HG03159 (cell line): ENCODE measurements at regions not wholly inside any gene's neighbourhood (a gene's known extent, or its start where the extent isn't known, plus 50 kb on each side); places are given as distances from the start of the nearest gene placed in this dataset.

Experiments used
- ATAC-seq: cut with Tn5 transposase; IDR thresholded peaks from one replicate; pipeline ENCODE4 v1.9.1; 2021; ENCODE audit warnings: mild to moderate bottlenecking, moderate library complexity; ENCODE audit not compliant: unreplicated experiment

DNA sequence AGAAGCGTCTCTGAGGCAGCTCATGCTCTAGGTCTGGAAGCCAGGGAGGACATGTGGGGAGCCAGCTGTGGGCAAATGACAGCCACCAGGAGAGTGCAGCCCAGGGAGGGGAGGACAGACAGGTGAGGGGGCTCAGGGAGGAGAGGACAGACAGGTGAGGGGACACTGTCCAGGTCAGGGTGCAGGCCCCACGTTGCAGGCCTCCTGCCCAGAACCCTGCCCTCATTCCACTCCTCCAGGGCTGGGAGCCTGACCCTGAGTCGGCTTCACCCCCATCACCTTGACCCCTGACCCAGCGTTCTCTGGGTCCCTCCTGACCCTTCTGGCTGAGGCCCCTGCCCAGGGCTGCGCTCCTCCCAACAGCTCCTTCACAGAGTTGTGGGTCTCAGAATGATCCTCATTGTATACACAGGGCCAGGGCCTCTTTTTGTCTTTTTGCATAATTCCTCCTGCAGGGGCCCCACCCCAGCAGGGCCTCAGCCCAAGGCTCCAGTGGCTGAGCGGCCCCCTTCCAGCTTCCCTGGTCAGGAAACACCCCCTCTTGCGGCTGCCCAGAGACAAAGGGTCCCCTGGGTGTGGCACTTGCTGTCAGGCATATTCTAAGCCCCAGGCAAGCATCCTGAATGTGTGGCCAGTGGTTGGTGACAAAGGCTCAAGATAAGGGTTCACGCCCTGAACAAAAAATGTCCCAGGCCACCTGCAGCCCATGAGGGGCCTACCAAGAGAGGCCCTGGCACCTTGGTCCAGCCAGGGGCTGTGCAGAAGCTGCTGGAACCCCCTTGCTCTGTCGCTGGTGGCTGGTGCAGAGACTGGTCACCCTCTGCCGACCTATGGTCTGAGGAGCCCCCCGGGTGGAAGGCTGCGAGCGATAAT lies 853.0 kb downstream of the BRD1 start:
- no peak for ATAC-seq

DNA sequence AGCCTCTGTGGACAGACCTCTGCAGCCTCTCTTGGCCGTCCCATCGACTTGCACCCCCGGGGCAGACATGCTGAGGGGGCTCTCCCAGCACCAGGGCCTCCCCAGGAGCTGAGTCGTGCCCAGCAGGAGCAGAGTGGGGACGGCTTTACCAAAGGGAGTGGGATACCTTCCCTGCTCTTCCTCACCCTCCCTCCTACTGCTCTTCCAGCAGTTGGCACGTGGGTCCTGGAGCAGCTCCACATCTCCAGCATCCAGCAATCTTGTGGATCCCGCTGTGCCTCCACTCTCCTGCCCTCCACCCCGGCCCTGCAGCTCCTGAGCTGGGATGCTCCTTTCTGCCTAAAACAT lies 854.0 kb downstream of the BRD1 start:
- no peak for ATAC-seq

- no peak for ATAC-seq
Observed at GRCh38 chr22:48972979-48973693, 854.5 kb downstream of the BRD1 start.

DNA sequence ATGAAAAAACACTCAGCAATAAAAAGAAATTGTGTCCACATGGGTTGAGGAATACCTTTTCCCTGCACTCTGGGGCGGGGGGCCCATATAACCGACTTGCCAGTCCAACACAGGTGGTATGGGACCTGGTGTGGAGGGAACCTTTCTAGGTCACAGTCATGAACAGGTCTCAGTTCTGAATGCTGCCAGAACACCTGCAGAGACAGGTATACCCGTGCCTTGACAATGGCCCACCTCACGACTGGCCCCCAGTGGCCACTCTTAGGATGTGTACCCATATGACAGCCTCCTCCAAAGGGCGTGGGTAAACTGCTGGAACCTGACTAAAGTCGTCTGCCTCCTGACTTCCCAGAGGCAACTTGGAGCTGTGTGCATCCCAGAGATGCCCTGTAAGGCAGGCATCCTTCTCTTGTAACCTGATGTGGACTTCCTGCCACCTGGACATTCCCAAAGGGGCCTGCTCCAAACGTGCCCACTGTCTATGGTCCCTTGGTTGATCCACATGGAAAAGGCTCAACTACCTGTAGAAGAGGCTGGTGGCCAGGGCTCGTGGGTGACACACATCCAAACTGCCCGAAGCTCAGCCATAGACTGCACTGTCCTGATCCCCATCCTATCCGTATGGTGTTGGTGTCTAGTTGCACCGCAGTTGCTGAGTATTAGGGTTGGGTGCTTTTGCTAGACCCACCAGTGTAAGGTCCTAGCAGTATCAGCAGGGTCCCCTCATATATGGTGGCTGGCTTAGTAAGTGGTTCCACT lies 859.3 kb downstream of the BRD1 start:
- ATAC-seq: no peak

DNA sequence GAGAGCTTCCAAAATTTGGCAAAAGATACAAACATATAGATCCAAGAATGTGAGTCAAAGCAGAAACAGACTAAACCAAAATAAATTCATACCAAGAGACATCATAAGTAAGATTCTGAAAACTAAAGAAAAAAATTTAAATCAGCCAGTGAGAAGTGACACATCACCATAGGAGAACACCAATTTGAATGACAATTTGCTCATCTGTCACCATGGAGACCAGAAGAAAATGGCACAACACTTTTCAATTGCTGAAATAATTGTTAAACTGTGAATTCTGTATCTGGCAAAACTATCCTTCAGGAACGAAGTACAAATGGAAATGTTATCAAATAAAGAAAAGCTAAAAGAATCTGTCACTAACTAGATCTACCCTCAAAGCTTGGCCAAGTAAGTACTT lies 864.3 kb downstream of the BRD1 start:
- ATAC-seq: no peak

DNA sequence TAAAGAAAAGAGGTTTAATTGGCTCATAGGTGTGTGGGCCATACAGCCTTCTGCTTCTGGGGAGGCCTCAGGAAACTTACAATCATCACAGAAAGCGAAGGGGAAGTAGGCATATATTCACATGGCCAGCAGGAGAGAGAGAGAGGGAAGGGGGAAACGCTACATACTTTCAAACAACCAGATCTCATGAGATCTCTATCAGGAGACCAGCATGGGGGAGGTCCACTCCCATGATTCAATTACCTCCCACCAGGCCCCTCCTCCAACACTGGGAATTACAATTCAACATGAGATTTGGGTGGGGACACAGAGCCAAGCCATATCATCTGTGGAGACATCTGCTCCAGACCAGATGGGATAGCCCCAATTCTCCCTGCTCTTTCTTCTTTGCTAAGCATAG lies 866.0 kb downstream of the BRD1 start:
- ATAC-seq: no peak

DNA sequence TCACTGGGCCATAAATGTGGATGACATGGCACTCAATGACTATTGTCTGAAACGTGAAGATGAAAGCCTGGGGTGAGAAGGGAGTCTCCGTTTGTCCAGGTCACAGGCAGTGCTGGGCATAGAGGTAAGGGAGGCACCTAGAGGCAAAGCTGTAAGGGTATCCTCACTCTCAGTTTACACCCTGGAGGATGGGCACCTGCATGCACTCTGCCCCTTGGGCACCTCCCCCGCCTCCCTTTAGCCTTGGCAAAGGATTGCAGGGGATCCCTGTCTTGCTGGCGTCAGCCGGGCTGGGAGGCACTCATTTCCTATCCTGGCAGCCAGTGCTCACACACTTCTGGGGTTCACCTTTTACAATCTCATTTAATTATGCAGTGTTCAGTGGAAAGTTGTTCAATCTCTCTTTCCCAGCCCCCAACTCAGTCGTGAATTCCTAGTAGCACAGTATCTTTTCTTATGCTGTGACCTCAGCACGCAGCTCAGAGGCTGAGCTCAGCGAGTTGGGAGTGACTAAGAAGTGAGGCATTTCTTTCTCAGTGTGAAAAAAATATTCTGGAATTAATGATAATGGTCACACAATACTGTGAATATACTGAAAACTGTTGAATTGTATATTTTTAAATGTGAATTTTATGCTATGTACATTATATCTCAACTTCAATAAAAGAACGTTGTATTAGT lies 866.6 kb downstream of the BRD1 start:
- no peak for ATAC-seq

DNA sequence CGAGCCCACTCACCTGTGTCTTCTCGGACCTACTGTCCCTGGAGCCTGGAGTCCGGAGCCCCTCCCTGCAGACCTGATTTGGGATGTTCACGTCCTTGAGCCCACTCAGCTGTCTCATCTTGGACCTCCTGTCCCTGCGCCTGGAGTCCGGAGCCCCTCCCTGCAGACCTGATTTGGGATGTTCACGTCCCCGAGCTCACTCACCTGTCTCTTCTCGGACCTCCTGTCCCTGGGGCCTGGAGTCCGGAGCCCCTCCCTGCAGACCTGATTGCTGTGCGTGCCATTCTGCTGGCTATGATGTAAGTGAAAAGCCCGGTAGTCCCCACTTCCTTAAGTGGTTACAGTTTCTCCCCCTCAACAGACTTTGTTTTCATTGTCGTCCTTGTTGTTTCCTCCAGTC lies 867.1 kb downstream of the BRD1 start:
- ATAC-seq: no peak

DNA sequence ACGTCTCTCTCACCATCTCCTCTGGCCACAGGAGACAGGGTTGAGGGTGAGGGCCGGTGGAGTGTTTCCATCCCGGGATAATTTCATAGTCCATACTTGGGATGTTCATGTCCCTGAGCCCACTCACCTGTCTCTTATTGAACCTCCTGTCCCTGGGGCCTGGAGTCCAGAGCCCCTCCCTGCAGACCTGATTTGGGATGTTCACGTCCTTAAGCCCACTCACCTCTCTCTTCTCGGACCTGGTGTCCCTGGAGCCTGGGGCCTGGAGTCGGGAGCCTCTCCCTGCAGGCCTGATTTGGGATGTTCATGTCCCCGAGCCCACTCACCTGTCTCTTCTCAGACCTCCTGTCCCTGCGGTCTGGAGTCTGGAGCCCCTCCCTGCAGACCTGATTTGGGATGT lies 868.2 kb downstream of the BRD1 start:
- ATAC-seq: no peak

DNA sequence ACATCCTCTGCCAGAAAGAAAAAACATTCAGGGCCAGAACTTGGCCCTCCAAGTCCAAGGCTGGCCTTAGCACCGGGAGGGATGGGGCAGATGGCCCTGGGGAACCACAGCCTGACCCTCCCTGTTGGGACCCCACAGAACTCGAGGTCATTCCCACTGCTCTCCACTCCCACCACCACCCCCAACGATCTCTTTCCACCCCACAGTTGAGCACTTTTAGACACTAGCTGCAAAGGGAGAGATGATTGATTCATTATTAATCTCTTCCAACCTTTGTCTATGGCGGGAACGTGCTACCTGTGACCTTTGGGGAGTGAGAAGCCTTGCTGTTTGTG lies 869.7 kb downstream of the BRD1 start:
- ATAC-seq: no peak

- no peak for ATAC-seq
Observed at GRCh38 chr22:48957311-48957986, 870.2 kb downstream of the BRD1 start.

GRCh38 chr22:48955351-48956311 lies 872.0 kb downstream of the BRD1 start:
- ATAC-seq: no peak

GRCh38 chr22:48954781-48955311 lies 872.8 kb downstream of the BRD1 start:
- no peak for ATAC-seq

DNA sequence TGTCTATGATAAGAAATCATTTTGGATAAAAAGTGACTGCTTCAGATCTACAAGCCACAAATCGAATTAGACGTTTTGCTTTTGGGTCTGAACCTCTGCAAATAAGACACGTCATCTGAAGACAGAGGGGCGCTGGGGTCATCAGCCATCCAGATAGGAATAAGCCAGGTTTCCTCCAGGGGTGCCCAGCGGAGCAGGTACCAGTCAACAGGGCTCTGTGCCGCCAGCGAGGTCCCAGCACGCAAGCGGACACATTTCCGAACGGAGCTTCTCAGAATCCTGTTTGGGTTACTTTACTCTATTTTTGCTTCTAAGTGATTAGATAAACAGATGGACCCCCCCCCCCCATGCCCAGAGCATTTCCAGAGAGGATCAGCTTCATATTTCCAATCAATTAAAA lies 873.8 kb downstream of the BRD1 start:
- ATAC-seq: no peak

GRCh38 chr22:48953103-48953720 lies 874.5 kb downstream of the BRD1 start:
- ATAC-seq: no peak

DNA sequence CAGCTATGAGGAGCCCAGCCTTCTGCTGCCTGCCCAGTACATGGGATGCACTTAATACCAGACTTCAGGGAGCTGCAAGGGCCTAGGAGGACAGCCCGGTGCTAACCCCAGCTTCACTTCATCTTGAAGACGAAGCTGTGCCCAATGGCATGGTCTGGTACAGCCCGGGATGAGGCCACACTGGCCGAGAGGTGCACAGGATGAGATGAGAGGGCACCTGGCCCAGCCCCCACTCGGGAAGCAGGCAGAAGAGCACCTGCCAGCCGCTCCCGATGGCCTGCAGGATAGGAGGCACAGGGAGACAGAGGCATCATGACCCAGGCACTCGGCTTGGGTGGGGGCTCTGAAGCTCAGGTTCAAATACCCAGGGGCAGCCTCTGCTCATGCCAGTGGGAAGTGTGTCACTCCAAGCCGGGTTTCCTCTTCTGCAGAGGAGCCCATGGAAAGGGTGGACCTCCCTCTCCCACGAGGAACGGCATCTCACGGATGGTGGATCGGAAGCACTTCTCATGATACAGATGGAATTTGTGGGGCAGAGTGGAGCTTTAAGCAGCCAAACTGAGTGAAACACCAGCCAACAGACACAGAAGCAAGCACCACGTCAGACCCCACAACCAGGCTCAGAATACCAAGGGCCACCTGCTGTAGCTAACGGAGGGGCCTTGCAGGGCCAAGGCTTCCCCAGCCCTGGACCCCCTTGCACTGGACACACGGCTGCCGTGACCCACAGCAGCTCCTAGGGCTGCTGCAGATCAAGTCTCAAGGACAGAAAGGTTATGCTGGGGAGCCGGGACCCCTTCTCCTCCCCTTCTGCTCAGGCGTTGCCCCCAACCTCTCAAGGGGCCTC lies 875.2 kb downstream of the BRD1 start:
- no peak for ATAC-seq

DNA sequence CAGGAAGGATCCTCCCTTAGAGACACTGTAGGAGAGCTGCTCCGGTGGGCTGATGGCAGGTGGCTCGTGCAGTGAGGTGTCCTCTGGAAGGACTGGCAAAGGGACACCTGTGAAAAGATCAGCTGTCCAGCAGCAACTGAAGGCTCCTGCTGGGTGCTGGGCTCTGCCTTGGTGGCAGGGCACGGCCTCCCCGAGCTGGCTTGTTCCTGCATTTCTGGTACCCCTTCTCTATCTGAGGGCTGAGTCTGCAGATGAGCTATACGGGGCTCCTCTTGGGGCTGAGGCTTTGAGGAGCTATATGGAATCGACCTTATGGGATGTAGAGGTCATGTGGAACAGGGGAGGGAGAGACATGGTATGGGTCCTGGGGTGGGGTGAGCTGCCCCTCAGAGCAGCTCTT lies 875.8 kb downstream of the BRD1 start:
- ATAC-seq: no peak
